ENCODE measurements at regions not wholly inside any gene's neighbourhood (a gene's known extent, or its start where the extent isn't known, plus 50 kb on each side); places are given as distances from the start of the nearest gene placed in this dataset.

- TF ChIP-seq CTCF (conservative IDR thresholded peaks at IDR 0.05; ENCODE audit: low read depth in 2 of 2), result no peak
- TF ChIP-seq EZH2phosphoT487 (IDR thresholded peaks at IDR 0.05; ENCODE audit: unreplicated experiment), result no peak
- no peak for TF ChIP-seq REST (IDR thresholded peaks at IDR 0.05; ENCODE audit: unreplicated experiment)
- no peak for TF ChIP-seq POLR2AphosphoS5 (IDR thresholded peaks at IDR 0.05; ENCODE audit: low read depth)
- TF ChIP-seq EZH2 (IDR thresholded peaks at IDR 0.05; ENCODE audit: low read depth, unreplicated experiment), result no peak
- no peak for TF ChIP-seq NANOG (IDR thresholded peaks at IDR 0.05; ENCODE audit: borderline replicate concordance)
- TF ChIP-seq STAT1 (IDR thresholded peaks at IDR 0.05; ENCODE audit: unreplicated experiment), result no peak
- TF ChIP-seq JUNB (IDR thresholded peaks at IDR 0.05; ENCODE audit: unreplicated experiment), result no peak
- TF ChIP-seq CREB1 (CRISPR knock-in tag; IDR thresholded peaks at IDR 0.05; ENCODE audit: low read depth), result no peak
- TF ChIP-seq ZNF331 (CRISPR knock-in tag; IDR thresholded peaks at IDR 0.05; ENCODE audit: low read depth), result no peak
- no peak for TF ChIP-seq ETS1 (IDR thresholded peaks at IDR 0.05)
- TF ChIP-seq ZNF462 (CRISPR knock-in tag; IDR thresholded peaks at IDR 0.05), result no peak
Measured at GRCh38 chr12:73110816-73111215, 838.6 kb downstream of the TRHDE start.

Data from GM23338 (cell line).